OCI-LY1 (cell line): ENCODE measurements at regions not wholly inside any gene's neighbourhood (a gene's known extent, or its start where the extent isn't known, plus 50 kb on each side); places are given as distances from the start of the nearest gene placed in this dataset.

Experiments
- EZH2 ChIP-seq: fragments of 200-600 bp; sonication (generic), shearing (Covaris generic); IDR thresholded peaks from 2 replicates; pipeline ENCODE4 v1.8.0; 2017; ENCODE audit warnings: borderline replicate concordance, mixed run types, mild to moderate bottlenecking, antibody characterized with exemption, low read length, moderate library complexity, mixed read lengths
- TF ChIP-seq, protein P1 (sequence below): fragments of 200-600 bp; sonication (generic), shearing (Covaris generic); IDR thresholded peaks from 2 replicates; pipeline ENCODE4 v1.5.1; 2017; ENCODE audit warnings: mild to moderate bottlenecking, antibody characterized with exemption, low read length, moderate library complexity, mixed read lengths

DNA sequence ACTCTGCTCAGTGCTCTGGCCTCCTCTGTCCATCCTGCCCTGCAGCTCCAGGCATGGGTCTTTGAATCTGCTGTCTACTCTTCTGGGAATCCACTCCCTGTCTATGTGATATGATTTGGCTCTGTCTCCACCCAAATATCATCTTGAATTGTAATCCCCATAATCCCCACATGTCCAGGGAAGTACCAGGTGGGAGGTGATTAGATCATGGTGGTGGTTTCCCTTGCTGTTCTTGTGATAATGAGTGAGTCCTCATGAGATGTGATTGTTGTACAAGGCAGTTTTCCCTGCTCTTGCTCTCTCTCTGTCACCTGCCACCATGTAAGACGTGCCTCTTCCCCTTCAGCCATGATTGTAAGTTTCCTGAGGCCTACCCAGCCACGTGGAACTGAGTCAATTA, 881.8 kb upstream of the ID2 start:
- TF ChIP-seq, protein P1, sequence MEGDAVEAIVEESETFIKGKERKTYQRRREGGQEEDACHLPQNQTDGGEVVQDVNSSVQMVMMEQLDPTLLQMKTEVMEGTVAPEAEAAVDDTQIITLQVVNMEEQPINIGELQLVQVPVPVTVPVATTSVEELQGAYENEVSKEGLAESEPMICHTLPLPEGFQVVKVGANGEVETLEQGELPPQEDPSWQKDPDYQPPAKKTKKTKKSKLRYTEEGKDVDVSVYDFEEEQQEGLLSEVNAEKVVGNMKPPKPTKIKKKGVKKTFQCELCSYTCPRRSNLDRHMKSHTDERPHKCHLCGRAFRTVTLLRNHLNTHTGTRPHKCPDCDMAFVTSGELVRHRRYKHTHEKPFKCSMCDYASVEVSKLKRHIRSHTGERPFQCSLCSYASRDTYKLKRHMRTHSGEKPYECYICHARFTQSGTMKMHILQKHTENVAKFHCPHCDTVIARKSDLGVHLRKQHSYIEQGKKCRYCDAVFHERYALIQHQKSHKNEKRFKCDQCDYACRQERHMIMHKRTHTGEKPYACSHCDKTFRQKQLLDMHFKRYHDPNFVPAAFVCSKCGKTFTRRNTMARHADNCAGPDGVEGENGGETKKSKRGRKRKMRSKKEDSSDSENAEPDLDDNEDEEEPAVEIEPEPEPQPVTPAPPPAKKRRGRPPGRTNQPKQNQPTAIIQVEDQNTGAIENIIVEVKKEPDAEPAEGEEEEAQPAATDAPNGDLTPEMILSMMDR = no peak
- no peak for TF ChIP-seq EZH2
